SJSA1 (cell line): ENCODE measurements at regions not wholly inside any gene's neighbourhood (a gene's known extent, or its start where the extent isn't known, plus 50 kb on each side); places are given as distances from the start of the nearest gene placed in this dataset.

Experiments
- DNase-seq, 2 experiments: peaks; one replicate each; pipeline ENCODE4 v3.0.0-alpha.2; 2015 to 2020; ENCODE audit warnings: low spot score in 2 of 2, low read depth in 1 of 2
- H3K27ac ChIP-seq: fragments of 250-450 bp; sonication (Bioruptor Pico); 2 replicates; pipeline ENCODE4 v1.5.1; 2020; ENCODE audit warnings: mild to moderate bottlenecking, moderate library complexity
- H3K27me3 ChIP-seq: fragments of 250-450 bp; sonication (Bioruptor Pico); replicated peaks from 2 replicates; pipeline ENCODE4 v1.5.1; 2020; ENCODE audit warnings: mild to moderate bottlenecking, moderate library complexity
- H3K36me3 ChIP-seq: fragments of 250-450 bp; sonication (Bioruptor Pico); 2 replicates; pipeline ENCODE4 v1.5.1; 2020; ENCODE audit warnings: mild to moderate bottlenecking
- H3K4me1 ChIP-seq: fragments of 250-450 bp; sonication (Bioruptor Pico); replicated peaks from 2 replicates; pipeline ENCODE4 v1.6.1; 2021; ENCODE audit warnings: mild to moderate bottlenecking
- H3K4me3 ChIP-seq: fragments of 250-450 bp; sonication (Bioruptor Pico); 2 replicates; pipeline ENCODE4 v1.5.1; 2020; ENCODE audit warnings: mild to moderate bottlenecking
- H3K9me3 ChIP-seq: fragments of 250-450 bp; sonication (Bioruptor Pico); replicated peaks from 2 replicates; pipeline ENCODE4 v1.5.1; 2020; ENCODE audit warnings: mild to moderate bottlenecking

DNA sequence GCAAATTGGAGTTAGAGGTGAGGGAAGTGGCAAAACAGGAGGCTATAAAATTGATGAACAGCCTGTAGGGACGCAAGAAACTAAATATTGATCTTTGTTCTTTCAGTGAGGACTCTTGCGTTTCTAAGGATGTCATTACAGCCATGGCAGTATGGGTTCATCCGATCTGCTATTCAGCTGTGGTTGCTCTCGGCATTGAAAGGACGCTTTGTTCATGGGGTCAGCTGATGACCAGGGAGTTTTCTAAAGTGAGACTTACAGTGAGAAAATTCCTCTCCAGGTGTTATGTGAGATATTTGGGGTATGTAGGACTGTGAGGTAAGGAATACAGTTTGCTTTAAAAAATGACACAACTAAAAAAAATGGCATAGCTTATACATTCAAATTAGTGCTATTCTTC is 52.7 kb upstream of the PELI1 start:
- no peaks in the 10 kb centered on the region; the same call in 1 of the 2 replicates for H3K9me3 ChIP-seq
- DNase-seq: no peak
- H3K4me1 ChIP-seq: peaks cover under 1% of the 10 kb centered on the region; the same call in 1 of the 2 replicates
- no peak overlapping the region for H3K4me3 ChIP-seq
- H3K27ac ChIP-seq: no peak overlapping the region
- H3K27me3 ChIP-seq: no peaks in the 10 kb centered on the region
- no peaks in the 10 kb centered on the region for H3K36me3 ChIP-seq

- Histone ChIP-seq H3K27me3 (no peaks in the 10 kb centered on the region), H3K9me3 (no peaks in the 10 kb centered on the region), H3K4me1 (peaks cover 30% of the 10 kb centered on the region), H3K36me3 (no peaks in the 10 kb centered on the region), H3K27ac (no peak overlapping the region), H3K4me3 (no peak overlapping the region)
- DNase-seq: no peak
Observed at GRCh38 chr2:64201151-64201550, 56.9 kb upstream of the PELI1 start.

DNA sequence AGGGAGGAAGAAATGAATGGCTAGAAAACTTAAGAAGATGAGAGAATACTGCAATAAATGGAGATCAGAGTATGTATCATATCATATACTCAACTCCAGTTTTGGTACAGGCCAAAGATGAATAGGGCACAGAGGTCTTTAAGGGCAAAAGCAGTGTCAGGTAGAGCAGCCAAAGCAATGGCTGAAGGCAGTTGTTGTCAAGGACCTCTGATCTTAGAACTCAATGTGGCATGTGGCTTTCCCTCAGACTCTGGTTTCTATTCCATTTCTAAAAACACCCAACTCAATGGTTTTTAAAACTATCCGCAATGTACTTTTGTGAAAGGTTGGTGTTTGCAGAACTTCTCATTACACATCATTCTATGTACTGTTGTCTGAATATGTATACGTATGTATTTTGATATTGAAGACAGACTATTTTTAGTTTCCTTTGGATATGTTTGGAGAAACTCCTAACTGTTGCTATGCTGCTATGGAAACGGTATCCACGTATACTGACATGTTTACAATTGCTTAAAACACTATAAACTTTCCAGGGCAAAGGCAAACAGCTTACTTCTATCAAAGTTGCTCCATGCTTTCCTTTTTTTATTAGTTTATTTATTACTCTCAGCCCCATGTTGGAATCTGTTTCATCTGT is 58.1 kb upstream of the PELI1 start:
- H3K4me1 ChIP-seq: peaks cover 30% of the 10 kb centered on the region
- H3K27me3 ChIP-seq: no peaks in the 10 kb centered on the region
- peak overlapping the region; percentile 89 for H3K27ac ChIP-seq
- no peak overlapping the region for H3K4me3 ChIP-seq
- peak in 1 of 2 experiments; percentile 48 for DNase-seq
- no peaks in the 10 kb centered on the region for H3K9me3 ChIP-seq
- no peaks in the 10 kb centered on the region for H3K36me3 ChIP-seq

- Histone ChIP-seq H3K4me3 (no peak overlapping the region), H3K4me1 (peaks cover 30% of the 10 kb centered on the region), H3K27ac (peak overlapping the region; percentile 89), H3K9me3 (no peaks in the 10 kb centered on the region), H3K27me3 (no peaks in the 10 kb centered on the region), H3K36me3 (no peaks in the 10 kb centered on the region)
- DNase-seq: peak; percentile 60 to 78
Observed at GRCh38 chr2:64203131-64203857, 59.1 kb upstream of the PELI1 start.

DNA sequence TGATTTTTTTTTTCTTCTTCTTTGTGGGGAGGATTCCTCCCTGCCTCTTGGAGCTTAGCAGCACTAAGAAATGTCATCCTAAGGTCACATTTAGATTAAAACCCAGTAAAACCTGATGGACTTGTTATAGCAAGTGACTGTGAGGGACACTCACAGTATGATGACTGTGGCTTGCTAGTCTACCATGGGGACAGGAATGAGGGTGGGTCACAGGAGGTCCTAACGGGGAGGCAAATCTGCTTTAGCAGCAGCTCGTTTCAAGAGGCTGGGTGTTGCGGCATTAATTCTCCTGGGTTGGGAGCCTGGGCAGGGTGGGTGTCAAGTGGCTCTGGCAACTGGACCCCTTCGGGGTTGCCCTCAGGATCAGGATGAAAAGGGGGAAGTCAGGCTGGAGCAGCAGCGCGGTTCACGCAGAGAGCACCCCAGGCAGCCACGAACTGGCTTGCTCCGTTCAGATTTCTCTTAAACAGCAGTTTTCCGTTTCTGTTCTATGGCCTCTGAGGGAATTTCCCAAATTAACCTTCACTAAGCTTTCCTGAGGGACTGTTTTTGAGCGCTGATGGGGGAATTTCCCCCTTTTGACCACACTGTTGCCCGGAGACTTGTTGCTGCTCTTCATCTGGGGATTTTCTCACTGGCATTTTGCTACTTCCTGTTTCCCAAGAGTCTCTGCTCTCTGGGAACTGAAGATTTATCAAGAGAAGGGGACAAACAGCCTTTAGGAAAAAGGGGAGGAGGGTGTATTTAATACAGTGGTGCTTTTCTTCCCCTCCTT is 59.8 kb upstream of the PELI1 start:
- Histone ChIP-seq H3K36me3 (no peaks in the 10 kb centered on the region), H3K27ac (peak overlapping the region; percentile 89), H3K4me3 (peak overlapping the region; percentile 10), H3K9me3 (no peaks in the 10 kb centered on the region), H3K4me1 (peaks cover 30% of the 10 kb centered on the region), H3K27me3 (no peaks in the 10 kb centered on the region)
- DNase-seq: peak; percentile 68 to 83

DNA sequence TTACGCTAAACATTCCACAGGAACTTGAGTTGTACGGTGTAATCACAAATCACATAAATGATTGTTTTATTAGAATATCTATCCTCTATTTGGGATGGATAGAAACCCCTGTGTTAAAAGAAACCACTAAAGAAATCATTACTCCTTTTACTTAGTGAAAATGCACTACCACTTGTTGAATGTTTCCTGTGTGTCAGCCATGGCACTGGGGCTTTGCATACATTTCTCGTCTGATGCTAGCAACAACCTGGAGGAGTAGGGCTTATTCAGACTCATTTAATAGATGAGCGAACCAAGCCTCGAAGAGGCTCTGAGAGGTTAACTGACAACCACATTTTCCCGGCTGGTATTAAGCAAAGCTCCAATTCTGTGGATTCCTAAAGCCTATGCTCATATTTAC is 60.5 kb upstream of the PELI1 start:
- peaks cover 30% of the 10 kb centered on the region for H3K4me1 ChIP-seq
- no peaks in the 10 kb centered on the region for H3K27me3 ChIP-seq
- H3K27ac ChIP-seq: peak overlapping the region; percentile 89
- no peak overlapping the region for H3K4me3 ChIP-seq
- H3K36me3 ChIP-seq: no peaks in the 10 kb centered on the region
- H3K9me3 ChIP-seq: no peaks in the 10 kb centered on the region
- no peak for DNase-seq

DNA sequence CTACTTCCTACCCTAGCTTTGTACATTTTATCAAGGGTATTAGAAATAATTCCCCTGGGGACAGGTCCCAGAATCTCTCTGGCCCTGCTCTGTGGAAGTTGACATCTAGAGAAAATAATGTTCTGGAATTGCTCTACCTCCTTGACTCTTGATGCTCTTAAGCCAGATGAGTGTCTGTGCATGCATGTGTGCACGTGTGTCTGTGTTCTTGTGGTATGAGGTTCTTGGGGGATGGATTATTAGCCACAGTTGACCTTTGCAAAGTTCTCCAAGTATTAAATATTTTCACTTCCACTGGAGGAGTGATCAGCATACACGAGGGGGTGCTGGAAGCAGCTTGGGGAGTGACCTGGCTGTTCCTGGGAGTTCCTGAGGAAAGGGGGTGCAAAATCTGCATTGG is 61.2 kb upstream of the PELI1 start:
- no peaks in the 10 kb centered on the region for H3K9me3 ChIP-seq
- no peaks in the 10 kb centered on the region for H3K27me3 ChIP-seq
- H3K27ac ChIP-seq: no peak overlapping the region
- no peaks in the 10 kb centered on the region for H3K36me3 ChIP-seq
- no peak for DNase-seq
- H3K4me3 ChIP-seq: no peak overlapping the region
- peaks cover 30% of the 10 kb centered on the region for H3K4me1 ChIP-seq

GRCh38 chr2:64207573-64207972 is 63.4 kb upstream of the PELI1 start:
- no peak overlapping the region for H3K27ac ChIP-seq
- no peaks in the 10 kb centered on the region for H3K9me3 ChIP-seq
- no peak for DNase-seq
- no peaks in the 10 kb centered on the region for H3K36me3 ChIP-seq
- H3K4me3 ChIP-seq: no peak overlapping the region
- H3K27me3 ChIP-seq: no peaks in the 10 kb centered on the region
- peaks cover 32% of the 10 kb centered on the region for H3K4me1 ChIP-seq

DNA sequence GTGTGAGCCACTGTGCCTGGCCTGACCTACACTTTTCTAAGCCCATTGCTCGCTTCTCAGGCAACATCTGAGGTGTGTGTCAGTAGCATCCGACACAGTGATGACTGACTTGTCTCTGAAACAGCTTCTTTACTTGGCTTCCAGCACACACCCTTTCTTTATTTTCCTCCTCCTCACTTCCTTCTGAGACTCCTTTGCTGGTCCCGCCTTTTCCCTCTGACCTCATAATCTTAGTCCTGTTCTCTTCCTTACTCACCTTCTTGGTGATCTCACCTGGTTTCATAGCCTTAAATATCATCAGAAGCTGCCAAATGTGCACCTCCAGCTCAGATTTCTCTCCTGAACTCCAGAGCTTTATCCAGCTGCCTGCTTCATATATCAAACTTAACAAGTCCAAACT is 66.6 kb upstream of the PELI1 start:
- Histone ChIP-seq H3K9me3 (no peaks in the 10 kb centered on the region), H3K27me3 (no peaks in the 10 kb centered on the region), H3K4me3 (no peak overlapping the region), H3K36me3 (no peaks in the 10 kb centered on the region), H3K27ac (no peak overlapping the region), H3K4me1 (peaks cover 38% of the 10 kb centered on the region)
- DNase-seq: no peak

GRCh38 chr2:64211276-64211921 is 67.2 kb upstream of the PELI1 start:
- H3K27me3 ChIP-seq: no peaks in the 10 kb centered on the region
- H3K4me1 ChIP-seq: peaks cover 38% of the 10 kb centered on the region
- no peaks in the 10 kb centered on the region for H3K9me3 ChIP-seq
- no peak overlapping the region for H3K27ac ChIP-seq
- H3K36me3 ChIP-seq: no peaks in the 10 kb centered on the region
- no peak overlapping the region for H3K4me3 ChIP-seq
- DNase-seq: no peak

- Histone ChIP-seq H3K4me3 (no peak overlapping the region), H3K4me1 (peaks cover 38% of the 10 kb centered on the region), H3K36me3 (no peaks in the 10 kb centered on the region), H3K27me3 (no peaks in the 10 kb centered on the region), H3K27ac (no peak overlapping the region), H3K9me3 (no peaks in the 10 kb centered on the region)
- peak; percentile 49 to 62 for DNase-seq
Observed at GRCh38 chr2:64212346-64212745, 68.1 kb upstream of the PELI1 start.

GRCh38 chr2:64212801-64213321 is 68.6 kb upstream of the PELI1 start:
- peak overlapping the region; percentile 39; the same call in 1 of the 2 replicates for H3K27ac ChIP-seq
- peak in 1 of 2 experiments; percentile 65 for DNase-seq
- no peaks in the 10 kb centered on the region for H3K27me3 ChIP-seq

GRCh38 chr2:64213532-64214275 is 69.5 kb upstream of the PELI1 start:
- Histone ChIP-seq H3K4me3 (no peak overlapping the region), H3K4me1 (peaks cover 38% of the 10 kb centered on the region), H3K36me3 (no peaks in the 10 kb centered on the region), H3K9me3 (no peaks in the 10 kb centered on the region), H3K27me3 (no peaks in the 10 kb centered on the region), H3K27ac (no peak overlapping the region)
- no peak for DNase-seq

More at GRCh38 chr2:64212801-64213321, 68.6 kb upstream of the PELI1 start:
- Histone ChIP-seq H3K9me3 (no peaks in the 10 kb centered on the region), H3K4me1 (peaks cover 38% of the 10 kb centered on the region), H3K4me3 (no peak overlapping the region), H3K36me3 (no peaks in the 10 kb centered on the region)
